ENCODE measurements at regions not wholly inside any gene's neighbourhood (a gene's known extent, or its start where the extent isn't known, plus 50 kb on each side); places are given as distances from the start of the nearest gene placed in this dataset.
A peak's percentile ranks its signal among the peaks of the same experiment; 100 is the strongest.
"Not testable (repeated sequence)": the region's sequence is repeated elsewhere in the genome, so short reads cannot be mapped to it uniquely, and the experiment has no call there.

DNA sequence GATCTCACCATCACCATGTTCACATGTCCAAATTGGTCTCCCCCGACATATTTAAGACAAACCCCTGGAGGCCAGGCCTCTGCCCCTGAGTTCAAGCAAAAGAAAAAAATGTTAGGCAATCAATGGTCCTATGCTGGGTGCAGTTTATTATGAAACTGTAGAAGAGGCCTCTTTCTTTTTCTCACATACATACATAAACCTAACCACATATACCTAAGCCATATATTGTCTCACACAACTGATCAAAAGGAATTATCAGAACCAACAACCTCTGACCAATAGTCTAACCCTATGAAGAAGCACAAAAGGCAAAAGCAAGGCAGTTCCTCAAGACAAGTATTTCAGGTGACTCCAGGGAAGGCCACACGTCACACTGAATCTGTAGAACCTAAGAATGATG is 49.9 kb downstream of the ILRUN start:
- Mint-ChIP-seq H3K27me3 (no peaks in the 10 kb centered on the region), H3K27ac (no peak overlapping the region), H3K4me3 (no peak overlapping the region), H3K4me1 (peaks cover 16% of the 10 kb centered on the region), H3K36me3 (peaks cover 46% of the 10 kb centered on the region), H3K9me3 (ENCODE audit: low read depth) (no peaks in the 10 kb centered on the region)
- ATAC-seq = no peak
- CTCF ChIA-PET = interaction anchor here (1.0 kb wide), 1 partner anchor 29 kb away, joined by 3 read pairs; no protein-coding TSS in a partner anchor
- no peak for DNase-seq

DNA sequence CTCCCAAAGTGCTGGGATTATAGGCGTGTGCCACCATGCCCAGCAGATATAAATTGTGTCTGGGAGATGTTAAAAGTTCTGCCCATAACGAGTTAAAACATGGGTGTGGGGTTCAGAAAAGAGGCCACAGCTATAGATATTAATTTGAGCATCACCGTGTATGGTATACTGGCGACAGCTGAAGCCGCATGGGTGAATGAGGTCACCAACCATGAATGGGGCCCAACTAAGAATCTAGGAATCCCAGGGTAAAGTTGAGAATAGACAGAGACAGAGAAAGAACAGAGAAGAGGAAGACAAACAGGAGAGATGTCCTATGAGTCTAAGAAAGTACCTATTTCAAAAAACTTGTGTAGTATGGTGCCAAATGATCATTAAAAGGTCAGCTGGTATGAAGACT is 50.9 kb downstream of the ILRUN start:
- Mint-ChIP-seq H3K36me3 (peaks cover 43% of the 10 kb centered on the region), H3K4me3 (no peak overlapping the region), H3K27ac (no peak overlapping the region), H3K27me3 (no peaks in the 10 kb centered on the region), H3K9me3 (ENCODE audit: low read depth) (no peaks in the 10 kb centered on the region), H3K4me1 (peaks cover 11% of the 10 kb centered on the region)
- CTCF ChIA-PET = interaction anchor here (0.6 to 1.7 kb wide), 2 partner anchors 19 to 1328 kb away, joined by 3 to 4 read pairs; partner anchors contain the start of gene ZBTB22
- DNase-seq (no peak), ATAC-seq (no peak)

DNA sequence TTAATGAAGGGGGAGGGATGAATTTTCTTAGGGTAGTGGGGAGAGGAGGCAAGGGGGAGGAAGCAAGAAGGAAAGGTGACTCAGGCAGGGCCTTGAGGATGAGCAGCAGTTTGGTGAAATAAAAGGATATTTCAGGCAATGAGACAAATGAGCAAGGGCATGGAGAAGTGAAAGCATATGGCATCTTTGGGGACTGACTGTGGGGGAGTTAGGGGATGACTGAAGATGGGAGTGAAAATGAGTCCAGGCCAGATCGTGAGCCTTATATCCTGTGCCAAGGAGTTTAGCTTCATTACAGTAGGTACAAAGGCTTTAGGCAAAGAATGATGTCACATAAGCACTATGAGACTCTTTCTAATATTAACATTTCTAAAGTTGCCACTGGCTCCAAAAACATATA is 51.9 kb downstream of the ILRUN start:
- no peak for ATAC-seq
- no peak overlapping the region for H3K4me3 Mint-ChIP-seq
- H3K4me1 Mint-ChIP-seq = peaks cover 14% of the 10 kb centered on the region
- H3K36me3 Mint-ChIP-seq = peaks cover 46% of the 10 kb centered on the region
- DNase-seq = no peak
- CTCF ChIA-PET = interaction anchor here (1.7 kb wide), 1 partner anchor 18 kb away, joined by 4 read pairs; no protein-coding TSS in a partner anchor
- H3K27me3 Mint-ChIP-seq = no peaks in the 10 kb centered on the region
- no peak overlapping the region for H3K27ac Mint-ChIP-seq
- no peaks in the 10 kb centered on the region for H3K9me3 Mint-ChIP-seq (ENCODE audit: low read depth)

DNA sequence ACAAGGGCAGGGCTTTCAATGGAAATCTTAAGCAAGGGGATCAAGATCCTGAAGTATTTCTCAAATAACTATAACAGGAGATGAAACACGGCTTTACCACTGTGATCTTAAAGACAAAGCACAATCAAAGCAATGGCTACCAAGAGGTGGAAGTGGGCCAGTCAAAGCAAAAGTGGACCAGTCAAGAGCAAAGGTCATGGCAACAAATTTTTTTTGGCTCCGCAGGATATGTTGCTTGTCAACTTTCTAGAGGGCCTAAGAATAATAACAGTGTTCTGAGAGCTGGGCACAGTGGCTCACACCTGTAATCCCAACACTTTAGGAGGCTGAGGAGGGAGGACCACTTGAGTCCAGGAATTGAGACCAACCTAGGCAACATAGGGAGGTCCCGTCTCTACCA is 54.1 kb downstream of the ILRUN start:
- no peak for ATAC-seq
- Mint-ChIP-seq H3K4me1 (peaks cover 22% of the 10 kb centered on the region), H3K27ac (no peak overlapping the region), H3K4me3 (no peak overlapping the region), H3K9me3 (ENCODE audit: low read depth) (no peaks in the 10 kb centered on the region), H3K27me3 (no peaks in the 10 kb centered on the region), H3K36me3 (peaks cover 48% of the 10 kb centered on the region)
- CTCF ChIA-PET = no interaction called here
- DNase-seq = no peak

DNA sequence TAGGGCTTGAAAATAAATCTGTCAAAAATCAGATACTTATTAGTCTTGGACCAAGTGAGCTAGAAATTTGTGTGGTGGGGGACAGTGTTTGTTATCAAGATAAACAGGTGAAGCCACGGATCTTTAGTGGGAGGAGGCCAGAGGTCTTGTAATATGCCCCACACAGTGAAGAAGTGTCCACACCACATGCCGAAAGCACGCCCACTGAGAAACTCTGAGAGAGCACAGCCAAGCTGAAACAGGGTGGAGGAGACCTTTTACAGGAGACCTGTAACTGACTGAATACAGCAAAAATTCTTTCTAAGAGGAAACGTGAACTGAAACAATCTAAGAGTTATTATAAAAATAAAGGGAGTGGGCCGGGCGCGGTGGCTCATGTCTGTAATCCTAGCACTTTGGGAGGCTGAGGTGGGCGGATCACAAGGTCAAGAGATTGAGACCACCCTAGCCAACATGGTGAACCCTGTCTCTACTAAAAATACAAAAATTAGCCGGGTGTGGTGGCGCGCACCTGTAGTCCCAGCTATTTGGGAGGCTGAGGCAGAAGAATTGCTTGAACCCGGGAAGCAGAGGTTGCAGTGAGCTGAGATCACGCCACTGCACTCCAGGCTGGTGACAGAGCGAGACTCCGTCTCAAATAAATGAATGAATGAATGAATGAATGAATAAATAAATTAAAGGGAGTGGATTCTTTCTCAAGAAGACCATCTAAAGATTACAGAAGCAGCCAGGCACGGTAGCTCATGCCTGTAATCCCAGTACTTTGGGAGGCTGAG is 56.3 kb downstream of the ILRUN start:
- H3K36me3 Mint-ChIP-seq = peaks cover 34% of the 10 kb centered on the region
- H3K9me3 Mint-ChIP-seq (ENCODE audit: low read depth); H3K4me3 Mint-ChIP-seq; CTCF ChIA-PET; DNase-seq; H3K27ac Mint-ChIP-seq; H3K27me3 Mint-ChIP-seq; ATAC-seq: not testable (repeated sequence)
- peaks cover 18% of the 10 kb centered on the region for H3K4me1 Mint-ChIP-seq

DNA sequence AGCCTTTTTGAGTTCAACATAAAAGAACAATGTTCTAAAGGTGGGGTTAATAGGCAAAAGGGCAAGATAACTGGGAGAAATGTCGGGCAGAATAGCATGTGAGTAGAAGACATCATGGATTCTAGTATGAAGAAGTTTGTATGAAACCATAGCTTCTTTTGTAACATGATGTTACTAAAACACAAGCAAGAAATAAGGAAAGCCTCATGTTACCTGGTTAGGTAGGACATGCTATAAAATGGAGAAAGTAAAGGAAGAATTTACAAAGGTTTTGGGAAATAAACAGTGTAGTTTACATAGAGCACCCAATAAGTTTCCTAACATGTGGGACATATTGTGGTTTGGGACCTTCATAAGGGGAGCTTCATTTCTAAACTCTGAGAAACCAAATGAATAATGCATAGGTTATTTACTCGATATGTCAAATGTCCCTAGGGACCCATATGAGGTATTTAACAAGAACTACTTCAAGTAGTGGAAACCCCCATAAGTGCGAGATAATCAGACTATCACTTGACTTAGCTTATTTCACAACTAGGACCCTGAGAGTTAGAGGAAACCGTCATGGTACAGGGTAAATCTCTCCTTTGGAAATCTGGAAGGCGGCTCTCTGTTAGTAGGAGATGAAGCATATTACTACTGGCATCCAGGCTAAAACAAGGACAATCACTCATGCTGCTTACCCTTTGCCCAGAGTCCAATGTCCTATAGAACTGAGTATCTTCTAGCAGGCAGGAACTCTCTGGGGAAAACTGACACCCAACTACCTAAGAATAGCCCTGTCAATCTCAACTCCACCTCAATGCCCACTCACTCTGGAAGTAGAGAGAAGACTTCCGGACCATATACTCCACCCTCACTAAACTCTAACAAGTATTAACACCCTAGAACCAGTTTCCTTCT is 57.5 kb downstream of the ILRUN start:
- Mint-ChIP-seq H3K27ac (no peak overlapping the region), H3K27me3 (no peaks in the 10 kb centered on the region), H3K36me3 (peaks cover 29% of the 10 kb centered on the region), H3K4me3 (no peak overlapping the region), H3K9me3 (ENCODE audit: low read depth) (no peaks in the 10 kb centered on the region), H3K4me1 (peaks cover 15% of the 10 kb centered on the region)
- DNase-seq (no peak), ATAC-seq (peak; percentile 16)
- CTCF ChIA-PET = interaction anchor here (0.6 to 1.0 kb wide), 3 partner anchors 20 to 183 kb away, joined by 3 to 4 read pairs (median 3); no protein-coding TSS in a partner anchor

DNA sequence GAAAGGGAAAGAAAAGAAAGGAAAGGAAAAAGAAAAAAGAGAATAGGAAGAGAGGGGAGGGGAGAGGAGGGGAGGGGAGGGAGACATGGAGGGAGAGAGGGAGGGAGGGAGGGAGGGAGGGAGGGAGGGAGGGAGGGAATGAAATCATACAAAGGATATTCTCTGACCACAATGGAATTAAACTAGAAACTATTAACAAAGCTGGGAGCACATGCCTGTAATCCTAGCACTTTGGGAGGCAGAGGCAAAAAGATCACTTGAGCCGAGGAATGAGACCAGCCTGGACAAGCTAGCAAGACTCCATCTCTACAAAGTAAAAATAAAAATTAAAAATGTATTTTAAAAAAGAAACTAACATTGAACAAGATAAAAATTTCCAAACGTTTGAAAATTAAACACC is 62.8 kb downstream of the ILRUN start:
- CTCF ChIA-PET = no interaction called here
- DNase-seq (no peak), ATAC-seq (no peak)
- H3K4me1 Mint-ChIP-seq = peaks cover 2% of the 10 kb centered on the region
- no peaks in the 10 kb centered on the region for H3K9me3 Mint-ChIP-seq (ENCODE audit: low read depth)
- H3K36me3 Mint-ChIP-seq = peaks cover 18% of the 10 kb centered on the region
- H3K27me3 Mint-ChIP-seq = no peaks in the 10 kb centered on the region
- no peak overlapping the region for H3K4me3 Mint-ChIP-seq
- H3K27ac Mint-ChIP-seq = no peak overlapping the region

DNA sequence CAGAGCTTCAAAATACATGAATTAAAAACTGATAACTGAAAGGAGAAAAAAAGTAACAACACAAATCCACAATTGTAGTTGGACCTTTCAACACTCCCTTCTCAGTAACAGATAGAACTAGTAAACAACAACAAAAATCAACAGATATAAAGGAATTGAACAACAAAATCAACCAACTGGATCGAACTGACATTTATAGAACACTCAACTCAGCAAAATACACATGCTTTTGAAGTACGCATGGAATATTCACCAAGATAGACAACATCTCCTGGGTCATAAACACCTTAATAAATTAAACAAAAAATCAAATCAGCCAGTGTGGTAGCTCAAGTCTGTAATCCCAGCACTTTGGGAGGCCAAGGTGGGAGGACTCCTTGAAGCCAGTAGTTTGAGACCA is 63.3 kb downstream of the ILRUN start:
- H3K27ac Mint-ChIP-seq = no peak overlapping the region
- CTCF ChIA-PET = no interaction called here
- no peaks in the 10 kb centered on the region for H3K4me1 Mint-ChIP-seq

DNA sequence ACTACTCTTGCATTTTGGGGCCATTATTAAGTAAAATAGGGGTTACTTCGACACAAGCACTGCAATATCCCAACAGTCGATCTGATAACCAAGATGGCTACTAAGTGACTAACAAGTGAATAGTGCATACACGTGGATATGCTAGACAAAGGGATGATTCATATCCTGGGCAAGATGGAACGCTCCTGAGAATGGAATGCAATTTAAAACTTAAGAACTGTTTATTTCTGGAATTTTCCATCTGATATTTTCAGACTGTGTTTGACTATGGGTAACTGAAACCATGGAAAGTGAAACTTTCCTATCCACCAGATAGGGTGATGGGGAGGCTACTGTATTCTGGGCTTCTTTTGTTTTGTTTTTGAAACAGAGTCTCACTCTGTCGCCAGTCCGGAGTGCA is 66.5 kb downstream of the ILRUN start:
- DNase-seq = no peak
- CTCF ChIA-PET = no interaction called here
- ATAC-seq = no peak
- no peaks in the 10 kb centered on the region for H3K27me3 Mint-ChIP-seq
- peaks cover 15% of the 10 kb centered on the region for H3K36me3 Mint-ChIP-seq
- H3K4me1 Mint-ChIP-seq = no peaks in the 10 kb centered on the region
- H3K9me3 Mint-ChIP-seq (ENCODE audit: low read depth) = no peaks in the 10 kb centered on the region
- no peak overlapping the region for H3K4me3 Mint-ChIP-seq
- H3K27ac Mint-ChIP-seq = no peak overlapping the region

More for the DNA sequence above, 63.3 kb downstream of the ILRUN start:
- Mint-ChIP-seq H3K36me3 (peaks cover 17% of the 10 kb centered on the region), H3K27me3 (no peaks in the 10 kb centered on the region), H3K4me3 (no peak overlapping the region), H3K9me3 (ENCODE audit: low read depth) (no peaks in the 10 kb centered on the region)
- DNase-seq (no peak), ATAC-seq (no peak)

DNA sequence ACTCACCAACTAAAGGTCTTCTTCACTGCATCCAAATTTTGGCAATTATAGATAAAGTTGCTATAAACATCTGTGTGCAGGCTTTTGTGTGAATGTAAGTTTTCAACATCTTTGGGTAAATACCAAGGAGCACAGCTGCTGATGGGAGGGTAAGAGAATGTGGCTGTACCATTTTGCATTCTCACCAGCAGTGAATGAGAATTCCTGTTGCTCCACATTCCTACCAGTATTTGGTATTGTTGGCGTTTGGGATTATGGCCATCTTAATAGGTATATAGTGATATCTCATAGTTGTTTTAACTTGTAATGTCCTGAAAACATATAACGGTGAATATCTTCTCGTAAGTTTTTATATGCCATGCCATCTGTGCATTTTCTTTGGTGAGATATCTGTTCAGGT is 69.3 kb downstream of the ILRUN start:
- CTCF ChIA-PET = interaction anchor here (1.5 kb wide), 1 partner anchor 17 kb away, joined by 4 read pairs; no protein-coding TSS in a partner anchor
- no peak for DNase-seq
- Mint-ChIP-seq H3K4me3 (no peak overlapping the region), H3K27ac (no peak overlapping the region), H3K9me3 (ENCODE audit: low read depth) (no peaks in the 10 kb centered on the region), H3K36me3 (peaks cover 19% of the 10 kb centered on the region), H3K4me1 (no peaks in the 10 kb centered on the region), H3K27me3 (no peaks in the 10 kb centered on the region)
- ATAC-seq = no peak

DNA sequence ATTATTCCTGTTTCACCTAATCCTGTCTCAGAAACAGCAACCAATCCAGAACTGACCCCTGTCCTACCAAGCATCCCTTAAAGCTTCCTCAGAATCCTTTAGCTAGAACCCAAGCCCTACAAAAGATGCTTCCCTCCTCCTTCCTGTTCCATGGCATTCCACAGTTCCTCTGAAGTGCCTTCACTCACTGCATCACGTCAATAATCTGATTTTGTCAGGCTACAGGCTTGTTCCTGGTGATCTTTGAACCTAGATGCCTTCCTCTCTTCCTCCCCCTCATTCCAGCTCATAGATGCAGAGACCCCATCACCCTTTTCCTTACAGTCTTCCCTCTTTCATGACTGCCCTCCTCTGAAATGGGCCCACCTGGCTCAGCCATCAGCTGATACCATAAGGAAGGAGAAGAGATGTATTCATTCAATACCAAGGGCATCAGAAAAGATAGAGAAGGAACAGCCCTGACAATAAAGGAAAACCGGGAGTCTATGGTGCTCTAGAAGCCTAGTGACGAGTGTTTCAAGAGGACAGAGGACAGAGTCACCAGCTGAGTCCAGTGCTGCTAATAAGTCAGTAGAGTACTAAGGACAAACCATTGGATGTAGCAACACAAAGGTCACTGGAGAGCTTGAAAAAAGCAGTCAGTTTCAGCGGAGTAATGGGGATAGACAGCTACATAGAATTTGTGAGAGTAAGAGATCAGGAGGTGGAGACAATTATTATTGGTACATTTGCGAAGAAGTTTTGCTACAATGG is 62.5 kb upstream of the SPDEF start:
- ATAC-seq (no peak), DNase-seq (no peak)
- H3K9me3 Mint-ChIP-seq (ENCODE audit: low read depth) = no peaks in the 10 kb centered on the region
- no peaks in the 10 kb centered on the region for H3K4me1 Mint-ChIP-seq
- CTCF ChIA-PET = interaction anchor here (0.9 to 1.3 kb wide), 2 partner anchors 9 to 20 kb away, joined by 3 to 5 read pairs; no protein-coding TSS in a partner anchor
- H3K36me3 Mint-ChIP-seq = peaks cover 7% of the 10 kb centered on the region
- no peak overlapping the region for H3K4me3 Mint-ChIP-seq
- H3K27me3 Mint-ChIP-seq = no peaks in the 10 kb centered on the region
- no peak overlapping the region for H3K27ac Mint-ChIP-seq

DNA sequence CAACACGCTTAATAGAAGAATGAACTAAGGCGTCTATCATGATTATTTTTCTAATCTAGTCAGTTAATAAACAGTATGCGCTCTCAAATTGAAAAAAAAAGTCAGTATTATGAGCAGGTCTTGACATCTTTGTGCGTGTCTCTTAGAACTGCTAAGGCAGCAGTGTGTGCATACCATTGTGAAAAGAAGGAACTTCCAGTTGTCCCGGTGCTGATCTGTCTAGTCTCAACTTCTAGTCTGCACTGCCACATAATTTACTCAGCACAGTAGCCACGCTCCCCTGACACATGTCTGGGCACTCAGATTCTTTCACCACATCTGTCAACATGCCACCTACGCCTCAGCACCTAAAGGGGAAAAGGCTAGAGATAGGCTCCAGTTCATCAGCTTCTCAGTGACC is 61.1 kb upstream of the SPDEF start:
- DNase-seq = no peak
- CTCF ChIA-PET = interaction anchor here (1.4 kb wide), 1 partner anchor 7 kb away, joined by 3 read pairs; no protein-coding TSS in a partner anchor
- Mint-ChIP-seq H3K9me3 (ENCODE audit: low read depth) (no peaks in the 10 kb centered on the region), H3K27me3 (no peaks in the 10 kb centered on the region), H3K27ac (no peak overlapping the region), H3K4me1 (no peaks in the 10 kb centered on the region), H3K4me3 (no peak overlapping the region), H3K36me3 (peaks cover 3% of the 10 kb centered on the region)
- no peak for ATAC-seq

DNA sequence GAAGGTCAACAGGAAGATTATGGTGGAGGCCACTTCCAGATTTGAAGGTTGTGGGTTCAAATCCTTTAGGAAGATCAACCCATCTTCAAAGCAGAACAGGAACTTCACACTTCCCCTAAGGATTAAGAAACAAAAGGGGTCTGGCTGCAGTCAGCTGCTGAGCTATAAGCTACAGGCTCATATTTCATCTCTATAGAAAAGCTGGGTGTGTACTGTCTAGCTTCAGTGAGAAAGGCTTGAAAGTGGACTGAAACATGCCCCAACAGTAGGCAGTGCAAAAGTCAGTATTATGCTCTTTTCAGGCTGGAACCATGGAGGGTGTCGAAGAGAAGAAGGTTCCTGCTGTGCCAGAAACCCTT is 60.1 kb upstream of the SPDEF start:
- no peaks in the 10 kb centered on the region for H3K9me3 Mint-ChIP-seq (ENCODE audit: low read depth)
- DNase-seq (no peak), ATAC-seq (no peak)
- H3K4me1 Mint-ChIP-seq = peaks cover under 1% of the 10 kb centered on the region
- CTCF ChIA-PET = interaction anchor here (1.4 kb wide), 1 partner anchor 8 kb away, joined by 3 read pairs; no protein-coding TSS in a partner anchor
- peaks cover 3% of the 10 kb centered on the region for H3K36me3 Mint-ChIP-seq
- H3K4me3 Mint-ChIP-seq = no peak overlapping the region
- no peak overlapping the region for H3K27ac Mint-ChIP-seq
- no peaks in the 10 kb centered on the region for H3K27me3 Mint-ChIP-seq

Data from activated CD8-positive, alpha-beta memory T cell treated with anti-CD3 and anti-CD28 coated beads, Interleukin-2, amount 10 ng/mL, durations not matched to agents 7 days and 5 days (primary cell).